ENCODE measurements at regions not wholly inside any gene's neighbourhood (a gene's known extent, or its start where the extent isn't known, plus 50 kb on each side); places are given as distances from the start of the nearest gene placed in this dataset.

DNA sequence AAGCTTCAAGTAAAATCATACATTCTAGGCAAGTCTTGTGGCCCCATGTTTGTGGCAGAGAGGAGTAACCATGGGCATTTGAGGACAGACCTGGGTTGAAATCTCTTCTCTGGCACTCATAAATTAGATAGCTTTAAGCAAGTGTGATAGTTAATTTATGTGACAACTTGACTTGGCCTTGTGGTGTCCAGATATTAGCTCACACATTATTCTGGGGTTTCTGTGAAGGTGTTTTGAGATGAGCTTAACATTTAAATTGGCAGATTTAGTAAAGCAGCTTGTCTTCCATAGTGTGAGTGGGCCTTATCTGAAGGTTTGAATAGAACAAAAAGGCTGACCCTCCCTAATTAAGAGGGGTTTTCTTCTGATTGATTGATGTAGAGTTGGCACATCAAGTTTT is 161.4 kb upstream of the SPRY2 start:
- no TSS peak for BruUV-seq (replicated peaks)
- no peak overlapping the region for H3K4me2 ChIP-seq (ENCODE audit: insufficient read depth, low read length)
- no peaks in the 10 kb centered on the region for H3K4me1 ChIP-seq (ENCODE audit: control insufficient read depth, extremely low read depth, insufficient read depth, low read length)
- intact Hi-C loops (cut with micrococcal nuclease) (no loop called here), dilution Hi-C loops (cut with MboI; ENCODE audit: extremely low pct_ligation_motif_present, low sequenced_read_pairs) (no loop called here)
- no peaks in the 10 kb centered on the region for H3K27me3 ChIP-seq (ENCODE audit: control insufficient read depth in 2 of 2, insufficient read depth in 2 of 2, low read length in 2 of 2)
- H3K9ac ChIP-seq (replicated peaks; ENCODE audit: extremely low read depth, insufficient read depth, low read length): no peak overlapping the region
- no peak overlapping the region for H3K27ac ChIP-seq (ENCODE audit: insufficient read depth, low read depth, low read length)
- ChIA-PET CTCF (no interaction called here), POLR2A (no interaction called here)
- no peaks in the 10 kb centered on the region for H3K9me1 ChIP-seq (replicated peaks; ENCODE audit: control insufficient read depth, extremely low read depth, insufficient read depth, low read length)
- TF ChIP-seq FOS (IDR thresholded peaks at IDR 0.05; ENCODE audit: borderline replicate concordance, insufficient read depth, low read length) (no peak), GATA2 (IDR thresholded peaks at IDR 0.05; ENCODE audit: insufficient read depth, insufficient read length, low read depth, low read length) (no peak), EZH2 (IDR thresholded peaks at IDR 0.05; ENCODE audit: borderline replicate concordance, low read depth, low read length, severe bottlenecking) (no peak), JUN (IDR thresholded peaks at IDR 0.05; ENCODE audit: borderline replicate concordance, insufficient read depth, insufficient read length, low read depth) (no peak), POLR2AphosphoS5 (IDR thresholded peaks at IDR 0.05; ENCODE audit: insufficient read depth, low read depth, low read length) (no peak), MYC (IDR thresholded peaks at IDR 0.05; ENCODE audit: low read depth, low read length) (no peak), POLR2A (IDR thresholded peaks at IDR 0.05; ENCODE audit: low read depth, low read length) (no peak)
- TF ChIP-seq, protein P1, sequence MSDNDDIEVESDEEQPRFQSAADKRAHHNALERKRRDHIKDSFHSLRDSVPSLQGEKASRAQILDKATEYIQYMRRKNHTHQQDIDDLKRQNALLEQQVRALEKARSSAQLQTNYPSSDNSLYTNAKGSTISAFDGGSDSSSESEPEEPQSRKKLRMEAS (IDR thresholded peaks at IDR 0.05; ENCODE audit: insufficient read depth, insufficient read length): no peak
- TF ChIP-seq, protein P2, sequence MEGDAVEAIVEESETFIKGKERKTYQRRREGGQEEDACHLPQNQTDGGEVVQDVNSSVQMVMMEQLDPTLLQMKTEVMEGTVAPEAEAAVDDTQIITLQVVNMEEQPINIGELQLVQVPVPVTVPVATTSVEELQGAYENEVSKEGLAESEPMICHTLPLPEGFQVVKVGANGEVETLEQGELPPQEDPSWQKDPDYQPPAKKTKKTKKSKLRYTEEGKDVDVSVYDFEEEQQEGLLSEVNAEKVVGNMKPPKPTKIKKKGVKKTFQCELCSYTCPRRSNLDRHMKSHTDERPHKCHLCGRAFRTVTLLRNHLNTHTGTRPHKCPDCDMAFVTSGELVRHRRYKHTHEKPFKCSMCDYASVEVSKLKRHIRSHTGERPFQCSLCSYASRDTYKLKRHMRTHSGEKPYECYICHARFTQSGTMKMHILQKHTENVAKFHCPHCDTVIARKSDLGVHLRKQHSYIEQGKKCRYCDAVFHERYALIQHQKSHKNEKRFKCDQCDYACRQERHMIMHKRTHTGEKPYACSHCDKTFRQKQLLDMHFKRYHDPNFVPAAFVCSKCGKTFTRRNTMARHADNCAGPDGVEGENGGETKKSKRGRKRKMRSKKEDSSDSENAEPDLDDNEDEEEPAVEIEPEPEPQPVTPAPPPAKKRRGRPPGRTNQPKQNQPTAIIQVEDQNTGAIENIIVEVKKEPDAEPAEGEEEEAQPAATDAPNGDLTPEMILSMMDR (IDR thresholded peaks at IDR 0.05; ENCODE audit: extremely low read depth in 1 of 2, insufficient read depth in 1 of 2, low read depth in 1 of 2, low read length in 2 of 2): no peak
- no peak for DNase-seq (ENCODE audit: low read depth, low spot score)
- H4K20me1 ChIP-seq (replicated peaks; ENCODE audit: control insufficient read depth, extremely low read depth, insufficient read depth, low read length): no peaks in the 10 kb centered on the region
- no peaks in the 10 kb centered on the region for H3K36me3 ChIP-seq (ENCODE audit: control insufficient read depth in 2 of 2, extremely low read depth in 1 of 2, insufficient read depth in 2 of 2, low read length in 2 of 2)
- H3K9me3 ChIP-seq (replicated peaks; ENCODE audit: control insufficient read depth, insufficient read depth, low read length): no peaks in the 10 kb centered on the region
- H2AFZ ChIP-seq (ENCODE audit: low read depth, low read length): no peak overlapping the region
- no peaks in the 10 kb centered on the region for H3K79me2 ChIP-seq (ENCODE audit: control insufficient read depth, insufficient read depth, low read length)
- H3K4me3 ChIP-seq (replicated peaks in 1 of 3; ENCODE audit: insufficient read depth in 1 of 3, low read depth in 1 of 3, low read length in 3 of 3): no peak overlapping the region
- no peak for FAIRE-seq

Measured in endothelial cell of umbilical vein (primary cell).